BJ (cell line): ENCODE measurements at regions not wholly inside any gene's neighbourhood (a gene's known extent, or its start where the extent isn't known, plus 50 kb on each side); places are given as distances from the start of the nearest gene placed in this dataset.

Experiments
- CTCF ChIA-PET: fragments of 350-600 bp; formaldehyde crosslinking; extraction: SDS; loops from one replicate; lab custom pipeline; 2021; ENCODE audit warnings: antibody characterized with exemption, inconsistent platforms; lab: Yijun Ruan, JAX
- POLR2A ChIA-PET: fragments of 300-600 bp; sonication (Branson Sonifier 250); formaldehyde crosslinking; extraction: SDS; loops from one replicate; lab custom pipeline; 2021; ENCODE audit warnings: antibody characterized with exemption; lab: Charles Lee
- DNase-seq: peaks from one replicate; pipeline ENCODE4 v3.0.0-alpha.2; 2011; ENCODE audit warnings: low read depth
- H3K27me3 ChIP-seq: 2 replicates; pipeline ENCODE4 v1.6.0; 2011; ENCODE audit warnings: low read length; ENCODE audit not compliant: control insufficient read depth, insufficient read depth
- H3K36me3 ChIP-seq: 2 replicates; pipeline ENCODE4 v1.5.1; 2011; ENCODE audit warnings: low read length; ENCODE audit not compliant: control insufficient read depth, insufficient read depth
- H3K4me3 ChIP-seq: 2 replicates; pipeline ENCODE4 v1.5.1; 2011; ENCODE audit warnings: low read depth, mild to moderate bottlenecking, control low read depth, low read length
- CTCF ChIP-seq: IDR thresholded peaks from 2 replicates; pipeline ENCODE4 v1.5.1; 2011; ENCODE audit warnings: low read depth, mild to moderate bottlenecking, control low read depth, inconsistent platforms, low read length, moderate library complexity; ENCODE audit not compliant: insufficient read depth

- no peak for DNase-seq
- Histone ChIP-seq H3K4me3 (no peak overlapping the region), H3K36me3 (no peaks in the 10 kb centered on the region), H3K27me3 (no peaks in the 10 kb centered on the region)
- no peak for TF ChIP-seq CTCF
- ChIA-PET CTCF (interaction anchor here (0.6 to 1.1 kb wide), 2 partner anchors 9 to 1195 kb away, joined by 3 read pairs; no protein-coding TSS in a partner anchor), POLR2A (no interaction called here)
These were observed 111.0 kb upstream of the MAD2L1 start for GRCh38 chr4:120177603-120178002.

GRCh38 chr4:120175272-120175671, 108.6 kb upstream of the MAD2L1 start:
- POLR2A ChIA-PET: no interaction called here
- CTCF ChIA-PET: no interaction called here
- no peak for TF ChIP-seq CTCF

GRCh38 chr4:120163895-120164294, 97.2 kb upstream of the MAD2L1 start:
- CTCF ChIA-PET: no interaction called here
- POLR2A ChIA-PET: no interaction called here

More at GRCh38 chr4:120175272-120175671, 108.6 kb upstream of the MAD2L1 start:
- H3K36me3 ChIP-seq: no peaks in the 10 kb centered on the region
- no peak for DNase-seq
- H3K4me3 ChIP-seq: no peak overlapping the region
- no peaks in the 10 kb centered on the region for H3K27me3 ChIP-seq

GRCh38 chr4:120158841-120159463, 92.3 kb upstream of the MAD2L1 start:
- no peak for TF ChIP-seq CTCF
- Histone ChIP-seq H3K4me3 (no peak overlapping the region), H3K36me3 (no peaks in the 10 kb centered on the region), H3K27me3 (no peaks in the 10 kb centered on the region)
- ChIA-PET POLR2A (no interaction called here), CTCF (no interaction called here)
- DNase-seq: no peak

More at GRCh38 chr4:120163895-120164294, 97.2 kb upstream of the MAD2L1 start:
- DNase-seq: no peak
- TF ChIP-seq CTCF: no peak
- Histone ChIP-seq H3K27me3 (no peaks in the 10 kb centered on the region), H3K36me3 (no peaks in the 10 kb centered on the region), H3K4me3 (no peak overlapping the region)

GRCh38 chr4:120158046-120158445, 91.4 kb upstream of the MAD2L1 start:
- Histone ChIP-seq H3K36me3 (no peaks in the 10 kb centered on the region), H3K27me3 (no peaks in the 10 kb centered on the region), H3K4me3 (no peak overlapping the region)
- ChIA-PET POLR2A (no interaction called here), CTCF (interaction anchor here (1.0 to 1.2 kb wide), 2 partner anchors 15 to 820 kb away, joined by 4 to 5 read pairs; no protein-coding TSS in a partner anchor)
- no peak for TF ChIP-seq CTCF
- DNase-seq: no peak
